ENCODE measurements at regions not wholly inside any gene's neighbourhood (a gene's known extent, or its start where the extent isn't known, plus 50 kb on each side); places are given as distances from the start of the nearest gene placed in this dataset.
"Not testable (repeated sequence)": the region's sequence is repeated elsewhere in the genome, so short reads cannot be mapped to it uniquely, and the experiment has no call there.

DNA sequence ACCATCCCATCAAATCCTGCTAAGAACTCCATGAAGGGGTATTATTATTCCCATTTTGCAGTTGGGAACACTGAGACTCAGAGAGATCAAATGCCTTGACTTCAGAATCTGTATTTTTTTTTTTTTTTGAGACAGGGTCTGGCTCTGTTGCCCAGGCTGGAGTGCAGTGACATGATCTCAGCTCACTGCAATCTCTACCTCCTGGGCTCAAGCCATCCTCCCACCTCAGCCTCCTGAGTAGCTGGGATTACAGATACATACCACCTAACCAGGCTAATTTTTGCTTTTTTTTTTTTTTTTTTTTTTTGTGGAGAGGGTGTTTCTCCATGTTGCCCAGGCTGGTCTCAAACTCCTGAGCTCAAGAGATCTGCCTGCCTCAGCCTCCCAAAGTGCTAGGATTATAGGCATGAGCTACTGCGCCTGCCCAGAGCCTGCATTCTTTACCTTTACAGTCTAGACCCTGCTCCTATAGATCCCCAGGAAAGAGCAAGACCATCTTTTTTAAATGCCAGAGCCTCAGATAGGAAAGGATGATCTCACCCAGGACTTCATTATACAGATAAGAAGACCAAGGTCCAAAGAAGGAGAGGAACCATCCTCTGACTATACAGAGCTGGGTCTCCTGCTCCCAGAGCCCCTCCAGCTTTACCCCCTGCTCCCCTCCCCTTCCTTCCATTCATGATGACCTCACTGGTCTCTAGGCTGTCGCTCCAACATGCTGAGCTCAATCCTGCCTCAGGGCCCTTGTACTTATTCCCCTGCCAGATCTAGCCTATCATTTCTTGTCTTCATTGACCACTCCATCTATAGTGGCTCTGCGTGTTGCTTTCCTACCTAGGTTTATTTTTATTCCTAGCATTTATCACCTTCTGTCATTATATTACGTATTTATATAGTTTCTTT lies 138.6 kb downstream of the CEBPB start:
- H3K27ac Mint-ChIP-seq, result no peak overlapping the region
- no peak overlapping the region for H3K4me3 Mint-ChIP-seq
- DNase-seq (ENCODE audit: low spot score in 2 of 2) (no peak), ATAC-seq (no peak)
- no peaks in the 10 kb centered on the region for H3K36me3 Mint-ChIP-seq
- no peaks in the 10 kb centered on the region for H3K4me1 Mint-ChIP-seq
- H3K9me3 Mint-ChIP-seq, result peaks cover 8% of the 10 kb centered on the region

DNA sequence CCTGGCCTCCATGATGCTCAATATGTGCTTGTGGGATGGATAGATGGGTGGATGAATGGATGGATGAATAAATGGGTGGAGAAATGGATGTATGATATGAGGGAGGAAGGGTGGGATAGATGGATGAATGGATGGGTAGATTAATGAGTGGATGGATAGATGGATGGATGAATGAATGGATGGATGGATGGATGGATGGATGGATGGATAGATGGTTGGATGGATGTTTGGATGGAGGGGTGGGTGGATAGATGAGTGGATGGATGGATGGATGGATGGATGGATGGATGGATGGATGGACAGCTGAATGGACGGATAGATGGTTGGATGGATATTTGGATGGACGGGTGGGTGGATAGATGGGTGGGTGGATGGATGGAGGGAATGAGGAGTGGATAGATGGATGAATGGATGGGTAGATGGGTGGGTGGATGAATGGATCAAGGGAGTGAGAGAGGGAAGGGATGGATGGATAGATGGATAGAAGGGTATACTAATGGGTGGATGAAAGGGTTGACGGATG lies 139.4 kb downstream of the CEBPB start:
- Mint-ChIP-seq H3K4me1 (no peaks in the 10 kb centered on the region), H3K36me3 (no peaks in the 10 kb centered on the region), H3K9me3 (peaks cover 8% of the 10 kb centered on the region), H3K27ac (no peak overlapping the region), H3K4me3 (no peak overlapping the region)
- no peak for DNase-seq (ENCODE audit: low spot score in 2 of 2)
- ATAC-seq, result no peak

DNA sequence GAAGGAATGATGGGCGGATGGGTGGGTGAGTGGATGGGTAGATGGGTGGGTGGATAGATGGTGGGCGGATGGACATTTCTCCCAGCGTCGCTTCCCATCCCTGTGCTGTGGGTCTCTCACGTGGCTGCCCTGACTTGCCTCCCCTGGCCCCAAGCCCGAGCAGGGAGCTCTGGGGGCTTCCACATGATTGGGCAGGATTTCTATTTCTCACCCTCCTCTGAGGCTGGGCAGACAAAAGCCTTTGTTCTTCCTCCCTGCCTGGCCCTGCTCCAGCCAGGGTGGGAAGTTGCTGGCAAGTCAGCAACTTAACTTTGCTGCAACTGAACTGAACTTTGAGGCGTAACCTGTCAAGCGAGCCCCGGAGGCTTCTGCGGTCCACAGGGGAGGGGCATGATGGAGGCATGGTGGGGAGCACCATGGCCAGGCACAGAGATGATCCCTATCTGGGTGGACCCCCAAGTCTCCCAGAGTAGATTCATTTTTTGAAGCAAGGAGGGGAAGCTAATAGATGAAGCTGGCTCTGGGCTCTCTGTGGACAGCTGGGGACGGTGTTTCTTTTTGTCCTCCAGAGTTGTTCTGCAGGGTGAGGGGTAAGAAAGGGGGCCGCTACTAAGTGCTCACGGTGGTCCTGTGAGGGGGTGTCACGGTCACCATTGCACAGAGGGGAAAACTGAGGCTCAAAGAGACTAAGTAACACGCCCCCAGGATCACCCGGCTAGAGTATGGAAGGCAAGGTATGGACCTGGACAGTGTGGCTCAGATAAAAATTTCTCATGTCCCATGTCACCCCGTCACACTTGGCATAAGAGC lies 140.1 kb downstream of the CEBPB start:
- DNase-seq (ENCODE audit: low spot score in 2 of 2) (no peak), ATAC-seq (no peak)
- Mint-ChIP-seq H3K4me1 (no peaks in the 10 kb centered on the region), H3K36me3 (no peaks in the 10 kb centered on the region), H3K9me3 (peaks cover 8% of the 10 kb centered on the region), H3K27ac (no peak overlapping the region), H3K4me3 (no peak overlapping the region)

DNA sequence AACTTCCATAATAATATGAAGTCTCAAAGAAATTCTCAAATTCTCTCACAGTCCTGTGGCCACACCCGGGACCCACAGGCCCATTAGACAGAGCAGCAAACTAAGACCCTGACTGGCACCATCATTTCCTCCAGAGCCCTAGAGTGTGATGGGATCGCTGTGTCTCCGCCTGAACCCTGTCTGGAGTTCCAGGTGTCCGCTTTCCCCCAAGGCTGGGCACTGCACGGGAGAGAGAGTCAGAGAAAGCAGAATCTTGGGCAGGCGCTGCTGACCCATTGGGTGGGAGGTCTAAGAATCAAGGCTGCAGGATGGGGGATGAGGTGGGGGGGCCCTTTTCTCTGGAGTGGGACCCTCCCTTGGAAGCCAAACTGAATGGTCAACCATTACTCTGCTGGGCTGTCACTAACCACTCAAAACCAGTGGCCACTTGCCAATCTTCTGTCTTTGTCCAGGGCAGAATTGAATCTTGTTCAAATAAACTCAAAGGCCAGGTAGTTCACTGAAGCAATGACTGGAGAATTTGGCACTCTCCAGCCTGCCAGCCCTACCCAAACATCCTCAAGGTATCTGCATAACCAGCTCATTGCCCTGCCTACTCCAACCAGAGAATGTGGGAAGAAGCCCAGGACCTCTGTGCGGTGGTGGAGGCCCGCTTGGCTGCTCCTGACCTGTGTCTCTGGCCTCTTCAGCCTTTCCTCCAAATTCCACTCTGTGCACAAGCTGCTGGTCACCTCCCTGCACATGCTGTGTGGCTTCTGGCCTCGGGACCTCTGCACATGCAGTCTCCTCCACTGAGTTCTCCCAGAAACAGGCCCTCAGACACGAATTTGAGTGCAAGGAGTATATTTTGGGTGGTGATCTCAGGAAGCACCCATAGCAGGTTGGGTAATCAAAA lies 141.1 kb downstream of the CEBPB start:
- Mint-ChIP-seq H3K4me1 (no peaks in the 10 kb centered on the region), H3K4me3 (no peak overlapping the region), H3K27ac (no peak overlapping the region), H3K36me3 (no peaks in the 10 kb centered on the region), H3K9me3 (peaks cover 8% of the 10 kb centered on the region)
- ATAC-seq (no peak), DNase-seq (ENCODE audit: low spot score in 2 of 2) (no peak)

DNA sequence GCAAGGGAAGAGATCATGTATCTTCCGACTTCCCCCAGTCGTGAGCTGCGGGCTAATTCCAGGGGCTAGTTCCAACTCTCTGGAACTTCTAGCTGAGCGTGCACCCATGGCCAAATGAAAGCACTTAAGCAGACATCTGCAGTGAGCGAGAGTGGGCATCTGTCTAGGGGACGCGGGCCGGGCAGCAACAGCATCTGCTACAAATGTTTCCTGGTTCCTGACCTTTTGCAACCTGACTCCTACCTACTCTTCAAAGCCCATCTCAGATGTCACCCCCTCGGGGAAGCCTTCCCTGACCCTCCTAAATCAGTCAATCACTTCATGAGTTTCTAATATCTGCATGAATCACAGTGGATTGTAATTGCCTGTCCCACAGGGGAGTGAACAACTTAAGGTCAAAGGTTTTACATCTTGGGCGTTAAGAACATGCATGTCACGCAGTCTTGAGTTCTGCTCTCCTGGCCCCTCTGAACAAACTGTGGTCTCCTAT lies 141.9 kb downstream of the CEBPB start:
- Mint-ChIP-seq H3K9me3 (peaks cover 8% of the 10 kb centered on the region), H3K27ac (no peak overlapping the region), H3K4me1 (peaks cover 2% of the 10 kb centered on the region), H3K4me3 (no peak overlapping the region), H3K36me3 (no peaks in the 10 kb centered on the region)
- ATAC-seq (no peak), DNase-seq (ENCODE audit: low spot score in 2 of 2) (no peak)

DNA sequence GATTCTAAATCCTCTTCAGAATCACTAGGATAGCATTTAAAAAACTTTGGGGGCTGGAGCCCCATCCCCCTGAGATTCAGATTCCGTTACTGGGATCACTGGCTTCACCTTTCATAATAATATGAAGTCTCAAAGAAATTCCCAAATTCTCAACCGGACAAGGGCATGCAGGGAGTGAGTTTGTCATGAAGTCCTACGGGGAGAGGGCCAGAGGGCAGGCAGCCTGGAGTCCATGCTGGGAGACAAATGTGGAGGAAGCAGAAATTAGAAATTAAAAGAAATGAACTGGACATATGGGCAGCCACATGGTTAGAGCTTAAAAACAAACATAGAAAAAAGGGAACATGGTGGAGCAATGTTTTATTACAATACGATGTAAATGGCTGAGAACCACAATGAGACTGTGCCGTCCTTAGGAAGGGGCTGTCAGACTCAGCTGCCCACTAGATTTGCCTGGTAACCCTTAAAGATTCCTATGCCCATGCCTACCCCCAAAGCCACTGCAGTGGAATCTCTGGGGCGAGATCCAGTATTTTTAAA lies 142.6 kb downstream of the CEBPB start:
- Mint-ChIP-seq H3K36me3 (peaks cover under 1% of the 10 kb centered on the region), H3K9me3 (peaks cover 3% of the 10 kb centered on the region), H3K4me1 (peaks cover 9% of the 10 kb centered on the region), H3K4me3 (no peak overlapping the region), H3K27ac (no peak overlapping the region)
- DNase-seq (ENCODE audit: low spot score in 2 of 2), result no peak
- no peak for ATAC-seq

DNA sequence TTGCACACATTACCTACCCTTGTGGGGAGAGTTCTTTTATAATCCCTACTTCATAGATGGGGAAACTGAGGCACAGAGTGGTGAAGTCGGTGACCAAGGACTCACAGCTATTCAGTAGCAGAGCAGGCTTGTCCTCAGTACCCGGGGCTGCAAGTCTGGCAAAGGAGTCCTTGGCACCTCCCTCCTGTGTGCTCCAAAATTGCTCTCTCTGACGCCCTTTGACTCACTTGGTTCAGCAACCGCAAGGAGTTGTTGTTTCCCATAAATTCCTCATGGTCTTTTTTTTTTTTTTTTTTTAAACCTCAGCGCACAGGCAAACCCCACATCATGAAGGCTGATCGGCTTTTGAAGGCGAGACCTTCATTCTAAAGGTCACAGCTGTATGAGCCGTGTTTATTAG lies 143.2 kb downstream of the CEBPB start:
- DNase-seq (ENCODE audit: low spot score in 2 of 2), result no peak
- Mint-ChIP-seq H3K4me1 (peaks cover 15% of the 10 kb centered on the region), H3K36me3 (peaks cover 6% of the 10 kb centered on the region), H3K4me3 (no peak overlapping the region), H3K9me3 (peaks cover 3% of the 10 kb centered on the region), H3K27ac (no peak overlapping the region)
- ATAC-seq, result no peak

DNA sequence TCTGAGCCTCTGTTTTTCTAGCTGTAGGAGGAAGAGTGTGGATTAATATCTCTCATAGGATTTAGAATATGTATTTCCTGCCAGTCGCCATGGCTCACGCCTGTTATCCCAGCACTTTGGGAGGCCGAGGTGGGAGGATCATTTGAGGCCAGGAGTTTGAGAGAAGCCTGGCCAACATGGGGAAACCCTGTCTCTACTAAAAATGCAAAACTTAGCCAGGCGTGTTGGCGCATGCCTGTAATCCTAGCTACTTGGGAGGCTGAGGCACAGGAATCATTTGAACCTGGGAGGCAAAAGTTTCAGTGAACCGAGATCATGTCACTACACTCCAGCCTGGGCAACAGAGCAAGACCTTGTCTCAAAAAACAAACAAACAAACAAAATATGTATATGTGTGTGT lies 143.9 kb downstream of the CEBPB start:
- not testable (repeated sequence) for H3K9me3 Mint-ChIP-seq; DNase-seq (ENCODE audit: low spot score in 2 of 2); H3K27ac Mint-ChIP-seq; H3K36me3 Mint-ChIP-seq; H3K4me3 Mint-ChIP-seq; ATAC-seq
- peaks cover 22% of the 10 kb centered on the region for H3K4me1 Mint-ChIP-seq

DNA sequence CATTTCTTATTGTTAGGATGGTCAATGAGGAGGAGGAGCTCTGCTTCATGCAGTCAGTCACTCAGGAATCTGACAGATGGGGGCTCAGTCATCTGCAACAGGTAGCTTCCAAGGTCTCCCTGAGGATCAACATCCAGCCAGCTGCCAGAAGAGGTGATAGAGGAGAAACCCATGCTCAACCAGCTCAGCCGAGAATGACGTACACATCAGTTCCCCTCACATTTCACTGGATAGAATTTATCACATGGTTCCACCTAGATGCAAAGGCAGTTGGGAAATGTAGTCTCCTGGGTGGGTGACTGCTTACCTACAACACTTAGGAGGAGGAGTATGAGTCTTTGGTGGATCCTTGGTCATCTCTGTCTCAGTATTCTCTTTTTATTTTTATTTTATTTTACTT lies 144.5 kb downstream of the CEBPB start:
- DNase-seq (ENCODE audit: low spot score in 2 of 2) (no peak), ATAC-seq (peak; percentile 41)
- Mint-ChIP-seq H3K27ac (no peak overlapping the region), H3K4me3 (no peak overlapping the region), H3K9me3 (no peaks in the 10 kb centered on the region), H3K36me3 (peaks cover 9% of the 10 kb centered on the region), H3K4me1 (peaks cover 28% of the 10 kb centered on the region)

DNA sequence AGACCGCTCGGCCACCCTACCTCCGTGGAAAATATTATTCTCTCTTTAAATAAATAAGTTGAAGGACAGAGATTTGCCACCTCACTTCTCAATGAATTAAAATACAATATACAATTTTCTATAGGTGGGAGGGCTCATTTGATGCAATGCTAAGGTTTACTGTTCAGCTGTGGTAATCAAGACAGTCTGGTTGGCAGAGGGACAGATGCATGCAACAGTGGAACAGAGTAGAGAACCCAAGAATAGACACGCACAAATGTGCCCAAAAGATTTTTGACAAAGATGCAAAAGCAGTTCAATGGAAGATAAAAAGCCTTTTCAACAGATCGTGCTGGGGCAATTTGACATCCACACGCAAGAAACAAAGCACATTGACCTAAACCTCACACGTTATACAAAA lies 145.2 kb downstream of the CEBPB start:
- Mint-ChIP-seq H3K4me3 (no peak overlapping the region), H3K9me3 (no peaks in the 10 kb centered on the region), H3K27ac (no peak overlapping the region), H3K36me3 (peaks cover 9% of the 10 kb centered on the region), H3K4me1 (peaks cover 35% of the 10 kb centered on the region)
- no peak for ATAC-seq
- no peak for DNase-seq (ENCODE audit: low spot score in 2 of 2)

DNA sequence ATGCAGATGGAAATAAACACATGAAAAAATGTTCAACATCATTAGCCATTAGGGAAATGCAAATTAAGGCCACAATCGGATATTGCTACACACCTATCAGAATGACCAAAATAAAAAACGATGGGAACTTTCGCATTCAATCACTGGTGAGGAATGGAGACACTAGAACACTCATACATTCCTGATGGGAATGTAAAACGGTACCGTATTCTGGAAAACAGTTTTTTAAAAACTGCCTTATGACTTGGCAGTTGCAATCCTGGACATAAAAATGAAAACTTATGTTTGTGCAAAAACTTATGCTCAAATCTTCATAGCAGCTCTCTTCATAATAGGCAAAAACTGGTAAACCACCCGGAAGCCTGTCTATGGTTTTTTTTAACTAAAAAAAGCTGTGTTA lies 146.0 kb downstream of the CEBPB start:
- Mint-ChIP-seq H3K27ac (no peak overlapping the region), H3K4me3 (no peak overlapping the region), H3K9me3 (no peaks in the 10 kb centered on the region), H3K4me1 (peaks cover 39% of the 10 kb centered on the region), H3K36me3 (peaks cover 9% of the 10 kb centered on the region)
- ATAC-seq, result no peak
- DNase-seq (ENCODE audit: low spot score in 2 of 2), result no peak

DNA sequence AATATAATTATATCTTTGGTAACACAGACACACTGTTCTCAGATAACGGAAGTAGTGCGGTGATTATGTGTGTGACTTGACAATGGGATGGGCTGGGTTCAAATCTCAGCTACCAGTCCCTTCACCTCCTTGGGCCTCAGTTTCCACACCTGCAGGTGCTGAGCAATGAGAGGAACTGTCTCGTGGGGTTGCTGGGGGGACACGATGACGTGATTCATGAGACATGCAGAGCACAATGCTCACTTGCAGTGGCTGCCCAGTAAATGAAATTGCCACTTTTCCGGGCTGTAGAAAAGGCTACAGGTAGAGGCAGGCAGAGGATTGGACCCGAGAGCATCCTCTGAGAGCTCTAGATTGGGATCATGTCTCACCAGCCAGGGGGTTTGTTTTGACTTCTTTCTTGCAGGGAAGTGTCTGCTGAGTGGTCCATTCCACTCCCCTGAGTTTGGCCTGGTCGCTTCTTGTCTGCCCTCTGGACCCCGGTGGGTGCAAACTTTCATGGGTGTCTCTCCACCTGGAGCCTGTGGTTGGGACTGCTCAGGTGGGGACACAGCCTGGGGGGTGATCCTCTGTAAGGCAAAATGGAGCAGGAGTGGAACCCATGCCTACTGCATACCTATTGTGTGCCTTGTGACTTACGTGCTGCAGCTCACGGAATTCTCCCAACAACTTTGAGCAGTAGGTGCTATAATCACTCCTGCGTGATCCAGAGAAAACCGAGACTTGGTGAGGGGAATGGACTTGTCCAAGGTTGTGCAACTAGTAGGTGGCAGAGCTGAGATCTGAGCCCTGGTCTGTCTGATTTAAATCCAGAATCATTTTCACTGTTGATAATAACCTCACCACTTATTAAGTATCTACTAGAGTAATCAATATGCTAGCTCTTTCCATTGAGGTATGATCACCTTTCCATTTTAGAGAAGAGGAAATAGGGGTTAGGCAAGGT lies 147.2 kb downstream of the CEBPB start:
- H3K9me3 Mint-ChIP-seq, result no peaks in the 10 kb centered on the region
- DNase-seq (ENCODE audit: low spot score in 2 of 2), result no peak
- peak overlapping the region; percentile 88 for H3K27ac Mint-ChIP-seq
- H3K4me1 Mint-ChIP-seq, result peaks cover 44% of the 10 kb centered on the region
- ATAC-seq, result no peak
- peak overlapping the region; percentile 67 for H3K4me3 Mint-ChIP-seq
- peaks cover 9% of the 10 kb centered on the region for H3K36me3 Mint-ChIP-seq

DNA sequence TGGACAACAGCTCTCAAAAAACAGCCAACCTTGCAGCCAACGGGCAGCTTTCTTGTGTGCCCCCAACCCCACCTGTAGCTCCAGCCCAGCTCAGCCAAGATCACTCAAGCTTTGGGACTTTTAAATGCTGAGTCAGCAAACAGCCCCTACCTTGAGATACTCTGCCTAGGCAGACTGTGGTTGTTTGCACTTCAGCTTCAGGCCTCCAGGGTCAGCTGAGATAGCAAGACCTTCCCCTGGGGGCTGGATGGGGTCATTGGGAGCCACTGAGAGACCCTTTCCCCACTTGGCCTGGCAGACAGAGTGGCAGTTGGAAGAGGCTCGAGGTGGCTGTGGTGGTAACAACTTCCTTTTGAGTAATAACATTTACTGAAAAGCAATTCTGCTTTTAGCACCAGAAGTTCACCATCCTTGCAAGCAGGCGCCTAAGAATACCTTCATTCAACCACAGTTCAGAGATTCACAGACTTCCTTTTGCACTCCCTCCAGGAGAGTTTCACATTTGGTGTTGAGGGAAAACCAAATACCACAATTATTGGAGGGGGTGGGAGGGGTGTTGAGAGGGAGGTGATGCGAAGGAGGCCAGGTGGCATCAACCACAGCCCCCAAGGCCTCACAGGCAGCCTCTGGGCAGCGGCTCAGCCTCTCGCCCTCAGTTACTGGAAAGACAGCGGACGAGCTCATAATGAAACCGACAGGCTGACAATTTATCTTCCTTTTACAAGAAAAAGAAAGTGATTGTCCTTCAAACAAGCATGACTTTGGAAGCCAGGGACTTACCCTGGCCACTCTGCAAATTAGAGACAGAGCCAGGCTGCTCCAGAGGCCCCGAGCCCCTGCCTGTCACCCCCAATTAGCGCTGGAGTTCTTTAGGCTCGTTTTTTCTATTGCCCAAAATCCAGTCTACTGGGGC lies 148.1 kb downstream of the CEBPB start:
- Mint-ChIP-seq H3K9me3 (no peaks in the 10 kb centered on the region), H3K4me1 (peaks cover 49% of the 10 kb centered on the region), H3K4me3 (peak overlapping the region; percentile 67), H3K27ac (peak overlapping the region; percentile 88), H3K36me3 (peaks cover 9% of the 10 kb centered on the region)
- ATAC-seq, result peak; percentile 89
- DNase-seq (ENCODE audit: low spot score in 2 of 2), result peak; percentile 52 to 91

Measured in stimulated activated effector memory CD8-positive, alpha-beta T cell treated with anti-CD3 and anti-CD28 coated beads, Interleukin-12 subunit alpha, Interleukin-12 subunit beta, amount 100 ng/mL, for 72 hours (primary cell).